Karpas-422 (cell line): ENCODE measurements at regions not wholly inside any gene's neighbourhood (a gene's known extent, or its start where the extent isn't known, plus 50 kb on each side); places are given as distances from the start of the nearest gene placed in this dataset.

Experiments used
- DNase-seq: peaks from one replicate; pipeline ENCODE4 v3.0.0-alpha.2; 2015
- H2AFZ ChIP-seq: fragments of 200-600 bp; sonication (generic); 2 replicates; pipeline ENCODE4 v1.6.1; 2014; ENCODE audit warnings: antibody characterized with exemption, low read length, mixed read lengths
- H3K27ac ChIP-seq: fragments of 200-600 bp; sonication (generic); 2 replicates; pipeline ENCODE4 v1.5.1; 2014; ENCODE audit warnings: mild to moderate bottlenecking, low read length, moderate library complexity
- H3K27me3 ChIP-seq: fragments of 200-600 bp; sonication (generic); 2 replicates; pipeline ENCODE4 v1.6.1; 2014; ENCODE audit warnings: low read length, mixed read lengths
- H3K36me3 ChIP-seq: fragments of 200-600 bp; sonication (generic); 2 replicates; pipeline ENCODE4 v1.6.1; 2014; ENCODE audit warnings: low read length, mixed read lengths; ENCODE audit not compliant: insufficient read depth
- H3K4me1 ChIP-seq: fragments of 200-600 bp; sonication (generic); 2 replicates; pipeline ENCODE4 v1.6.1; 2014; ENCODE audit warnings: mild to moderate bottlenecking, low read length, mixed read lengths
- H3K4me2 ChIP-seq: fragments of 200-600 bp; sonication (generic); 2 replicates; pipeline ENCODE4 v1.6.1; 2014; ENCODE audit warnings: low read length, low read depth, mild to moderate bottlenecking; ENCODE audit not compliant: poor library complexity, severe bottlenecking
- H3K4me3 ChIP-seq: fragments of 200-600 bp; sonication (generic); 2 replicates; pipeline ENCODE4 v1.5.1; 2014; ENCODE audit warnings: mild to moderate bottlenecking, antibody characterized with exemption, low read length, mixed read lengths
- H3K79me2 ChIP-seq: fragments of 200-600 bp; sonication (generic); 2 replicates; pipeline ENCODE4 v1.6.1; 2014; ENCODE audit warnings: mild to moderate bottlenecking, low read length, mixed read lengths
- H3K9ac ChIP-seq: fragments of 200-600 bp; sonication (generic); 2 replicates; pipeline ENCODE4 v1.6.0; 2014; ENCODE audit warnings: low read length
- H3K9me2 ChIP-seq: fragments of 200-600 bp; sonication (generic), shearing (Covaris generic); replicated peaks from 2 replicates; pipeline ENCODE4 v1.6.0; 2014; ENCODE audit warnings: mild to moderate bottlenecking, low read length, moderate library complexity; ENCODE audit not compliant: insufficient read depth
- H3K9me3 ChIP-seq: fragments of 300-700, 200-600 bp; sonication (generic); 2 replicates; pipeline ENCODE4 v1.6.1; 2014; ENCODE audit warnings: low read length, mixed read lengths
- H4K20me1 ChIP-seq: fragments of 200-600 bp; sonication (generic); 2 replicates; pipeline ENCODE4 v1.6.1; 2014; ENCODE audit warnings: mild to moderate bottlenecking, antibody characterized with exemption, low read length, low read depth; ENCODE audit not compliant: insufficient read depth

DNA sequence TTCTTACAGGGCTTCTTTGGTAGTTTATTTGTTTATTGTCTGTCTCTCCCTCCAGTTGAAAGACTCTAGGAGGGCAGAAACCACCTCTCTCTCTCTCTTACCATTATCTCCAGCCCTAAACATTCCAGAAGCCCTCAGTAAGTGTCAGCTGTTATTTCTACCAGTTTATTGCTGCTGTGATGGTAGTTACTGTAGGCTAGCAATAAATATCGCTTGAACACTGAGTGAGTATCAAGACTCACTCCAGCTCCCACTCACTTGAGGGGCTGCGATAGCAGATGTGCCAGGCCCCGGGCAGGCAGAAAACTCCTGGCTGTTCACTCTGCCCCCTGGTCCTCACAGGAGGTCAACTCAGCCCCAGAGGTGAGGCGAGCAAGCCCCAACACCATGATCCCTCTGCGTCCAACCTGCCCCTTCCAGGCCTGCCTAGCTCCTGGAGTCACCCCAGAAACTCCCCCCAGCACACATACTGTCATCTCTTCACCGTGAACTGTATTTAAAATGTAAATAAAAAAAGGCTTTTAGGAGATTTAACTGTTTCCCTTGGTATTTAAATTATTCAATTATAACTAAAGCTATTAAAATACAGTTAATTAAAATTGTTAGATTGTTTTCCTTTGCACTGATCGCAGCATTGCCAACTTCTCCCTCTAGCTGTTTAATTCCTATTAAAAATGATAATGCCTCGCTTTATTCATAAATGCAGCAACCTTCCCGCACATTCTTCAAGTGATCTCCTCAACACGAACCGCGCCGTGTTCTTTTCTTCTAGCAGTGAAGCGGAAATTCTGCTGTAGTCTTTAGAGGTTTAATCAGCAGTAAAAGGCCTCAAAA lies 321.1 kb upstream of the ZMIZ1 start:
- DNase-seq: no peak
- Histone ChIP-seq H3K79me2 (no peaks in the 10 kb centered on the region), H3K9me2 (no peaks in the 10 kb centered on the region), H3K36me3 (no peaks in the 10 kb centered on the region), H2AFZ (no peak overlapping the region), H3K9me3 (no peaks in the 10 kb centered on the region), H4K20me1 (no peaks in the 10 kb centered on the region), H3K4me2 (no peak overlapping the region), H3K27ac (no peak overlapping the region), H3K4me3 (no peak overlapping the region), H3K4me1 (no peaks in the 10 kb centered on the region), H3K27me3 (no peaks in the 10 kb centered on the region), H3K9ac (no peak overlapping the region)

DNA sequence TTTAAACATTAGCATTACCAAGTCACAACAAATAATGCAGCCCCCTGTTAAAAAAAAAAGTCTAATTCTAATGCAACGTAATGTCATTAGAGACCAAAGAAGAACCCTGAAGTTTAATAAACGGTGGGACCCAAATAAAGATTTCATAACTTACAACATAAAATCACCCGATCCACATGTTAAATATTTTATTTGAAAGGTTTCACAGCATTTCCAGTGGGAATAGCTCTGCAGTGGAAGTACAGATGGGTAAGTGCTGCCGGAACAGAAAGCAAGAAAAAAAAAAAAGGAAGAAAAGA lies 320.6 kb upstream of the ZMIZ1 start:
- H2AFZ ChIP-seq: no peak overlapping the region

DNA sequence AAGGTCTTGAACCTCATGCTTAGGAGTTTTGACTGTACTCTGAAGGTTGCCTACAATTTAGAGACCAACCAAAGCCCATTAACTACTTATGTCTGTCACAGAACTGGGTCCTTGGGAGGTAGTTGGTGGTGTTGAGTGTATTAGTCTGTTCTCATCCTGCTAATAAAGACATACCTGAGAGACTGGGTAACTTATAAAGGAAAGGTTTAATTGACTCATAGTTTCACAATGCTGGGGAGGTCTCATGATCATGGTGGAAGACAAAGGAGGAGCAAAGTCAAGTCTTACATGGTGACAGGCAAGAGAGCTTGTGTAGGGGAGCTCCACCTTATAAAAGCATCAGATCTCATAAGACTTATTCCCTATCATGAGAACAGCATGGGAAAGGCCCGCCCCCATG lies 319.6 kb upstream of the ZMIZ1 start:
- H3K9ac ChIP-seq: no peak overlapping the region
- no peak for DNase-seq
- no peak overlapping the region for H3K27ac ChIP-seq
- H3K9me3 ChIP-seq: no peaks in the 10 kb centered on the region
- no peaks in the 10 kb centered on the region for H4K20me1 ChIP-seq
- no peak overlapping the region for H3K4me2 ChIP-seq
- no peaks in the 10 kb centered on the region for H3K27me3 ChIP-seq
- H3K36me3 ChIP-seq: no peaks in the 10 kb centered on the region
- H3K4me1 ChIP-seq: no peaks in the 10 kb centered on the region
- no peak overlapping the region for H3K4me3 ChIP-seq
- no peak overlapping the region for H2AFZ ChIP-seq
- no peaks in the 10 kb centered on the region for H3K9me2 ChIP-seq
- H3K79me2 ChIP-seq: no peaks in the 10 kb centered on the region

More for the DNA sequence above, 320.6 kb upstream of the ZMIZ1 start:
- H3K9me3 ChIP-seq: no peaks in the 10 kb centered on the region
- no peaks in the 10 kb centered on the region for H3K79me2 ChIP-seq
- no peak overlapping the region for H3K4me3 ChIP-seq
- no peak for DNase-seq
- H3K9me2 ChIP-seq: no peaks in the 10 kb centered on the region
- no peak overlapping the region for H3K4me2 ChIP-seq
- no peaks in the 10 kb centered on the region for H3K36me3 ChIP-seq
- H3K4me1 ChIP-seq: no peaks in the 10 kb centered on the region
- H3K9ac ChIP-seq: no peak overlapping the region
- H3K27ac ChIP-seq: no peak overlapping the region
- no peaks in the 10 kb centered on the region for H4K20me1 ChIP-seq
- H3K27me3 ChIP-seq: no peaks in the 10 kb centered on the region

DNA sequence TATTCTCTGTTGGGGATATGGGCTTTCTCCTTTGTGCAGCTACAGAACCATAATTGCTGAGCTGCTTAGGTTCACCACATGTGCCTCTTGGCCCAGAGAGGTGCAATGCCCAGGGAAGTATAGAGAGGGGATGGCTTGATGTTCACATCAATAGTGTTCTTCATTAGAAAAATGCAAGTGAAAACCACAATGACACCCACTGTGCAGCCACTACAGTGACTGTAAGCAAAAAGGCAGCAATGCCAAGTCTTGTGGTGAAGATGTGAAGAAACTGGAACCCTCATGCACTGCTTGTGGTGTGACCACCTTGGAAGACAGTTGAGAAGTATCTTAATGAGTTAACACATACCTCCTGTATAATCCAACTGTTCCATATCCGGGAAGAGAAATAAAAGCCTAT lies 318.9 kb upstream of the ZMIZ1 start:
- no peak overlapping the region for H2AFZ ChIP-seq
- H3K9me2 ChIP-seq: no peaks in the 10 kb centered on the region
- no peaks in the 10 kb centered on the region for H3K36me3 ChIP-seq
- no peaks in the 10 kb centered on the region for H3K9me3 ChIP-seq
- no peaks in the 10 kb centered on the region for H4K20me1 ChIP-seq
- no peak overlapping the region for H3K4me3 ChIP-seq
- no peaks in the 10 kb centered on the region for H3K4me1 ChIP-seq
- no peaks in the 10 kb centered on the region for H3K79me2 ChIP-seq
- no peak overlapping the region for H3K27ac ChIP-seq
- DNase-seq: no peak
- no peaks in the 10 kb centered on the region for H3K27me3 ChIP-seq
- H3K9ac ChIP-seq: no peak overlapping the region
- no peak overlapping the region for H3K4me2 ChIP-seq

DNA sequence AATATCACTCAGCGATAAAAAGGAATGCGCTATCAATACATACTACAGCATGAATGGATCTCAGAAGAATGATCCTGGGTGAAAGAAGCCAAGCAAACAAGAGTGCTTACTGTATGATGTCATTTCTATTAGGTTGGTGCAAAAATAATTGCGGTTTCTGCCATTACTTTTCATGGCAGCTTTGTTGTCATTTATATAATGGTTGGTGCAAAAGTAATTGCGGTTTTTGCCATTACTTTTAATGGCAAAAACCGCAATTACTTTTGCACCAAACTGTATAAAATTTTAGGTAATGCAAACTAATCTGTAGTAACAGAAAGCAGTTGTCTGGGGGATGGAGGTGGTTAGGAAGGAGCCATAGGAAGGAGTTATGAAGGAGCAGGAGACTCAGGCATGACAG lies 318.3 kb upstream of the ZMIZ1 start:
- Histone ChIP-seq H3K27me3 (no peaks in the 10 kb centered on the region), H3K9me3 (no peaks in the 10 kb centered on the region), H3K9me2 (no peaks in the 10 kb centered on the region), H3K36me3 (no peaks in the 10 kb centered on the region), H3K9ac (no peak overlapping the region), H3K79me2 (no peaks in the 10 kb centered on the region), H2AFZ (no peak overlapping the region), H3K27ac (no peak overlapping the region), H3K4me2 (no peak overlapping the region), H3K4me1 (no peaks in the 10 kb centered on the region), H3K4me3 (no peak overlapping the region), H4K20me1 (no peaks in the 10 kb centered on the region; the same call in 1 of the 2 replicates)
- DNase-seq: no peak

DNA sequence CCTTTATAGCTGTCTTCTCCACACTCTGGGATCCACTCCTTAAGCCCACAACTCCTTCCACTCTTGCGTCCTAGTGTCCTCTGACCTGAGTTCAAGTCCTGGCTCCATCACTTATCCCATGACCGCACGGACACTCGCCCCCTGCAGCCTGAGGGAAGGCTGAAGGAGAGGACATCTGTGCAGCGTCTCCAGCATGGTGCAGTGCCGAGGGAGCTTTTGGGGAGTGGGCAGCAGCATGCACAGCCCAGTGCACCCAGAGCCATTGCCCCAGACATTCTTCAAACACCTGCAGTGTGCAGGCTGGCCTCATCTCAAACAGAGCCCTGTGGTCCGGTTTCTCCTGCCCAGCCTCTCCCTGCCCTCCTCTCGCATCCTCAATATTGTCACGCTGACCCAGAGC lies 317.1 kb upstream of the ZMIZ1 start:
- H3K4me2 ChIP-seq: no peak overlapping the region
- H3K4me1 ChIP-seq: peaks cover 5% of the 10 kb centered on the region
- peaks cover 7% of the 10 kb centered on the region; the same call in 1 of the 2 replicates for H4K20me1 ChIP-seq

DNA sequence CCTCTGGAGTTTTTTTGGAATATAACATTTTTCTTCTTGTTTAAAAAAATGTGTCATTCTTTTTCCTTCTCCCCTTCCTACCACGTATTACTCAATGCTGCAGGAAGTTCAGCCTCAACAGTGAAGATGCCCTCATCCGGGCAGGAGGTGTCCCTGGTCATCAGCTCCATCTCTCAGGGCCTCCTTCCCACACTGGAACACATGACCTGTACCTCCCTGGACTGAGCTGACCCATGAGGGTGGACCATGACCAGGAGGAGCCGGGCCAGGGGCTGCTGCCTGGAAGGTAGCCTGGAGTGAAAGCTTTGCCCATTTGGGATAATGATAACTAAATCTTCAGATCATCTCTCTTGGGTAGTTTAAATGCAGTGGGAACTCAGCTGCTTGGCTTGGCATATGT lies 316.5 kb upstream of the ZMIZ1 start:
- Histone ChIP-seq H2AFZ (no peak overlapping the region), H3K79me2 (no peaks in the 10 kb centered on the region), H3K9me3 (no peaks in the 10 kb centered on the region), H3K9ac (no peak overlapping the region), H3K4me2 (no peak overlapping the region), H3K36me3 (no peaks in the 10 kb centered on the region), H3K4me3 (no peak overlapping the region), H3K27ac (no peak overlapping the region), H3K9me2 (no peaks in the 10 kb centered on the region), H3K4me1 (peaks cover 10% of the 10 kb centered on the region), H3K27me3 (no peaks in the 10 kb centered on the region), H4K20me1 (peaks cover 11% of the 10 kb centered on the region; the same call in 1 of the 2 replicates)
- DNase-seq: no peak

More for the DNA sequence above, 317.1 kb upstream of the ZMIZ1 start:
- H3K27ac ChIP-seq: no peak overlapping the region
- no peaks in the 10 kb centered on the region for H3K9me3 ChIP-seq
- H3K9ac ChIP-seq: no peak overlapping the region
- H3K9me2 ChIP-seq: no peaks in the 10 kb centered on the region
- DNase-seq: no peak
- no peak overlapping the region for H2AFZ ChIP-seq
- no peaks in the 10 kb centered on the region for H3K79me2 ChIP-seq
- no peaks in the 10 kb centered on the region for H3K36me3 ChIP-seq
- no peaks in the 10 kb centered on the region for H3K27me3 ChIP-seq
- H3K4me3 ChIP-seq: no peak overlapping the region

DNA sequence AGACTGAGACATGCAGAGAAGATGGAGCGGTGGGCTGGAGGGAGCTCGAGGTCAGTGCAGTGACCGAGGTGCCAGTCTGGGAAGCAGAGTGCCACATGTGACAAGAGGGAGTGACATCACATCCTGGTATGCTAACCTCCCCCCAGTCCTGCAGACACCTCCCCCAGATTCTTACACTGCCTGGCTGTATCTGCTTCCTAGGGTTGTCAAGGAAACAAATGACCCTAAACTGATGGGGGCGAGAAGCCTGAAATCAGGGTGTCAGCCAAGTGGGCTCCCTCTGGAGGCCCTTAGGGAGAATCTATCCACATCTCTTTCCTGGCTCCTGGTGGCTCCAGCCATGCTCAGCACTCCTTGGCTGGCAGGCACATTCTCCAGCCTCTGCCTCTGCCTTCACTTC lies 316.1 kb upstream of the ZMIZ1 start:
- Histone ChIP-seq H3K27ac (no peak overlapping the region), H3K79me2 (no peaks in the 10 kb centered on the region), H2AFZ (no peak overlapping the region), H3K4me1 (peaks cover 15% of the 10 kb centered on the region), H3K4me2 (no peak overlapping the region), H3K9me3 (no peaks in the 10 kb centered on the region), H3K9me2 (no peaks in the 10 kb centered on the region), H3K4me3 (no peak overlapping the region), H3K27me3 (no peaks in the 10 kb centered on the region), H4K20me1 (peaks cover 14% of the 10 kb centered on the region; the same call in 1 of the 2 replicates), H3K36me3 (no peaks in the 10 kb centered on the region), H3K9ac (no peak overlapping the region)
- DNase-seq: no peak
